Subcutaneous abdominal adipose tissue (tissue), 5 donors: ENCODE measurements at regions not wholly inside any gene's neighbourhood (a gene's known extent, or its start where the extent isn't known, plus 50 kb on each side); places are given as distances from the start of the nearest gene placed in this dataset.

Experiments
- H3K27ac ChIP-seq: one replicate; pipeline ENCODE4 v1.7.0; 2013; ENCODE audit warnings: low read depth, mild to moderate bottlenecking, inconsistent platforms, low read length, moderate library complexity
- H3K27me3 ChIP-seq, 5 donors: one replicate each; pipeline ENCODE4 v1.7.0; 2013; ENCODE audit warnings: low read length in 5 of 5, inconsistent platforms in 1 of 5; ENCODE audit not compliant: control insufficient read depth in 5 of 5, insufficient read depth in 4 of 5
- H3K36me3 ChIP-seq, 5 donors: one replicate each; pipeline ENCODE4 v1.7.0; 2013; ENCODE audit warnings: low read length in 5 of 5; ENCODE audit not compliant: control insufficient read depth in 5 of 5, insufficient read depth in 5 of 5
- H3K4me1 ChIP-seq, 5 donors: one replicate each; pipeline ENCODE4 v1.7.0; 2013; ENCODE audit warnings: low read length in 5 of 5, mild to moderate bottlenecking in 3 of 5, moderate library complexity in 1 of 5; ENCODE audit not compliant: control insufficient read depth in 5 of 5, insufficient read depth in 5 of 5
- H3K4me3 ChIP-seq, 5 donors: one replicate each; pipeline ENCODE4 v1.7.0; 2013; ENCODE audit warnings: low read length in 5 of 5, low read depth in 1 of 5
- H3K9ac ChIP-seq, 5 donors: one replicate each; pipeline ENCODE4 v1.7.0; 2013; ENCODE audit warnings: low read length in 5 of 5, mild to moderate bottlenecking in 4 of 5, moderate library complexity in 3 of 5
- H3K9me3 ChIP-seq, 5 donors: one replicate each; pipeline ENCODE4 v1.7.0; 2013; ENCODE audit warnings: low read length in 5 of 5; ENCODE audit not compliant: control insufficient read depth in 5 of 5
- donor health status: healthy.
- donor health status: healthy.
- donor health status: healthy.
- donor health status: healthy.
- donor health status: healthy.

DNA sequence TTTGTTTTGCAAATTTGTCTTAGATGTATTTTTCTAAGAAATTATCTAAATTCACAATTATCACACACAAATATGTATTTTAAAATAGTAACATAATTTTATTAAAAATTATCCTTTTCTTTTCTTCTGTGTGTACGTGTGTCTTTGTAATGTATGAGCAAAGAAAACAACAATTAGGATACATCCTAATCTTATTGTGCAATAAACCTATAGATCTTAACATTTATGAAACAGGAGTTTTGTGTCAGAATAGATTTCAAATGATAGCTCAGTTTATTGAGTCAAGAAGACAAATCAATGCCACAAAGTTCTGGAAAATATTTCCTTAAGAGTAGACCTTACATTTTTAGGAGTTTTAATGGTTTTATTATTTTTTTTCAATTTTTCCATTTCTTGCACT is 212.2 kb downstream of the KCNJ3 start:
- H3K27ac ChIP-seq, result no peak overlapping the region
- H3K4me1 ChIP-seq, result no peaks in the 10 kb centered on the region
- no peak overlapping the region for H3K9ac ChIP-seq
- no peaks in the 10 kb centered on the region for H3K27me3 ChIP-seq
- H3K36me3 ChIP-seq, result no peaks in the 10 kb centered on the region
- H3K9me3 ChIP-seq, result peaks cover 0 to 3% (median 0%) of the 10 kb centered on the region in 5 donors
- H3K4me3 ChIP-seq, result no peak overlapping the region

DNA sequence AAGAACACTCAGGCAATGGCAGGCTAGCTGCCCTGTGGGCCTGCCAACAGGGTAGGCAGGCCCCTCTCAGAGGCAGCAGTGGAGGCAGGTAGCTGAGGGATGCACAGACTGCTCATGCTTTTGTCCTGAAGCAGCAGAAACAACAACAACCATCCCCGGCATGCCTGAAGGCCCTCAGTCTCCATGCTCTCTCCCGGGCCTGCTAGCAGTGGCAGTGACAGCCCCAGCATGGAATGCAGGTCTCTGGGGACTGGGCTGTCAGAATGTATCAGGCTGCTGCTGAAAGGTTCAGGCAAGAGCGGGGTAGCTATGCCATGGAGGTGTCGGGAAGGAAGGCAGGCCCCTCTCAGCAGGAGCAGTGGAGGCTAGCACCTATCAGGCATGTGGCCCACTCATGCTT is 209.8 kb downstream of the KCNJ3 start:
- no peaks in the 10 kb centered on the region for H3K4me1 ChIP-seq
- no peak overlapping the region for H3K4me3 ChIP-seq
- no peaks in the 10 kb centered on the region for H3K36me3 ChIP-seq
- no peak overlapping the region for H3K9ac ChIP-seq
- no peak overlapping the region for H3K27ac ChIP-seq
- peaks cover 0 to 3% (median 0%) of the 10 kb centered on the region in 5 donors for H3K9me3 ChIP-seq
- no peaks in the 10 kb centered on the region for H3K27me3 ChIP-seq
